Epidermal melanocyte (primary cell): ENCODE measurements at regions not wholly inside any gene's neighbourhood (a gene's known extent, or its start where the extent isn't known, plus 50 kb on each side); places are given as distances from the start of the nearest gene placed in this dataset.

Experiments used
- DNase-seq: peaks from one replicate; pipeline ENCODE4 v3.0.0; 2011; ENCODE audit warnings: low spot score; ENCODE audit not compliant: insufficient read length

DNA sequence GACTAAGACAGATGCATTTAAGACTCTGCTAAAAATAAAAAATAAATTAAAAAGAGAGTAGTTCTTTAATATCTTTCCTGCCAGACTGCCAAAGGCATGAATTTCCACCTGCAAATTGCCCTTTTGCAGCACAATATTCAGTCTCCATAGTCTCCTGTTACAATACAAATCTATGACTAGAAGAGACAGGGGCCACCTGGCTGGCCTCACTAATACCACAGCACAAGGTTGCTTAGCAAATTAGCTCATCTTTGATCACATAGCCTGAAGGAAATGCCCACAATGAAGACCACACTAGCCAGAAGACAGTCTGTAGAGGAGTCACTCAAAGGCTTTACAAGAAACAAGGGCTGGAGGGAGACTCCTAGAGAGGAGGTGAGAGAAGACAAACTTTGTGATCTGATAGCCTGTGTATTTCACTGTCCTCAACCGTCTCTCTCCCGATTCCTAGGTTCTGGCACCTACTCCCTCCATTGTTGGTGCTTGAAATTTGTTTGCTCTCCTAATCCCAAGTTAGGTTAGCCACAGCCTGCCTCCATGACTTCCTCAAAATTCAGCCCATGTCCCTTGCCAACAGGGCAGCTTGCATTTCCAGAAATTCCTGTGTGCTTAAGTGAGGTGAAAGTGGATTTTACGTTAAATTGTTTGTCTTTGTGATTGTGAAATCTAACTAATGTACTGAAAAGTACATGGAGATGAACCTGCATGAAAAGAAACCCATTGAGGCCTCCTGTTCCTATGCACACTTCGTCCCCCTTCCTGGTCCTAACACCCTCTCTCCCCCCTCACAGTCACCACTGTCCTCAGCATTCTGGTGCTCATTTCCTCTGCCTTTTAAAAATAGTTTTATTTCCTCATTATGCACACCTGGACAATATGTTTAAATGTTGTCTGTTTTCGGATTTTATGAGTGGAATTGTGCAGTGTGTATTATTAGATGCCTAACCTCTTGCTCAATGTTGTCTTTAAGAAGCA lies 88.7 kb upstream of the PLXNC1 start:
- no peak for DNase-seq

DNA sequence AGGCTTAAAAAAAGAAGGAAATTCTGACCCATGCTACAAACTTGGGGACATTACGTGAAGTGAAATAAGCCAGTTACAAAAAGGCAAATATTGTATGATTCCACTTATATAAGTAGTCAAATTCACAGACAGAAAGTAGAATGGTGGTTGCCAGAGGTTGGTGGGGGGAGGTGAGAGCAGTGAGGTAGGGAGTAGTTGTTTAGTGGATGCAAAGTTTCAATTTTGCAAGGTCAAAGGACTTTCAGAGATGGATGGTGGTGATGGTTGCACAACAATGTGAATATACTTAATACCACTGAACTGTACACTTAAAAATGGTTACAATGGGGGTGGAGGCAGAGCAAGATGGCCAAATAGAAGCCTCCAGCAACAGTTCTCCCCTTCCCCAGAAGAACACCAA lies 86.2 kb upstream of the PLXNC1 start:
- no peak for DNase-seq

GRCh38 chr12:94062796-94063635 lies 85.4 kb upstream of the PLXNC1 start:
- no peak for DNase-seq

- no peak for DNase-seq
These were observed 77.9 kb upstream of the PLXNC1 start for GRCh38 chr12:94070520-94070919.

DNA sequence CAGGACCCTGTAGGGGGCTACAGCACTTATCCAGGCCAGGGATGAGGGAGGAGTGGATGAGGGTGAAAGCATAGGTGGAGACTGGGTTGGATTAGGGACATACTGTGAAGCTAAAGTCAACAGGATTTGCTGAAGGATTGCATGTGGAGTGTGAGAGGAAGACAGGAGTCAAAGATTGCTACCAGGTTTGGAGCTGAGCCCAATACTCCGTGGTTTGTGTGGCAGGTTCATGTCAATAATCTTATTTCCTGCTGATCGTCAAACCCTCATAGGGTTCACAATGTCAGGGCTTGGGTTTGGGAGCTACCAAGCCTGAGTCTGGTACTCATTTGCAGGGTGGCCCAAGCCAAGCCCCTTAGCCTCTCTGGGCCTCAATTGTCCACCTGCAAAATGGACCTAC lies 77.1 kb upstream of the PLXNC1 start:
- no peak for DNase-seq

GRCh38 chr12:94073441-94074051 lies 74.8 kb upstream of the PLXNC1 start:
- no peak for DNase-seq

DNA sequence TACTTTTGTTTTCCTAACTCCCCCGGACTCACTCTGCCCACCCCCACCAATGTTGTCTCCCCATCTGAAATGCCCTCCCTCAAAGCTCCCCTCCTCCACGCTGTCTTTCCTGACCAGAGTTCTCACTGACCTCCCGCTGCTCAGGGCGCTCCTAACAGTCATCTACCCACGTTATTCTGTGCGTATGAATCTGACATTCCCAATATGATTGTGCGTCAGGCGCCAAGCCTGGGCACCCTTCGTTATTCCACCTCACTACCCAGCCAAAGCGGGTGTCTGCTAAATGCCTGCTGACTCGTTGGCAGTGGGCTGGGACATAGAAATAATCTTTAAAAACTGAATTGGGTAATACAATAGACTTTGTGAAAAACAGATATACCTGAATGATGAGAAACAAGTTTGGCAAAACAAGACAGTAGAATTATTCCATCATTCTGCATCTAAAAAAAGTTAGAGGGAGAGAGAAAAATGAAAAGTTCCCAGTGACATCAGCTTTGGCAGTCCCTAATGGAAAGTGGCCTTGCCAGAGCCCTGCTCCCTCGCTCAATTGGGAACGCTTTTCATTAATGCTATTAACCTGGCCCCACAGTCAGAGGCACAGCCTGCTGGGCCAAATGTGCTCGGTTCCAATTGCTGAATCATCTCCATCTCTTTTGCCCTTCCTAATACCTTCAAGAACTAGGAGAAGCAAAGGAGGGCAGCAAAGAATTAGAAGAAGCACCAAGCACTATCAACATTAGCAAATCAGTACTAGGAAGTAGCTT lies 74.0 kb upstream of the PLXNC1 start:
- DNase-seq, result no peak

GRCh38 chr12:94074980-94075629 lies 73.3 kb upstream of the PLXNC1 start:
- peak; percentile 88 for DNase-seq

GRCh38 chr12:94077209-94077608 lies 71.2 kb upstream of the PLXNC1 start:
- DNase-seq, result no peak

DNA sequence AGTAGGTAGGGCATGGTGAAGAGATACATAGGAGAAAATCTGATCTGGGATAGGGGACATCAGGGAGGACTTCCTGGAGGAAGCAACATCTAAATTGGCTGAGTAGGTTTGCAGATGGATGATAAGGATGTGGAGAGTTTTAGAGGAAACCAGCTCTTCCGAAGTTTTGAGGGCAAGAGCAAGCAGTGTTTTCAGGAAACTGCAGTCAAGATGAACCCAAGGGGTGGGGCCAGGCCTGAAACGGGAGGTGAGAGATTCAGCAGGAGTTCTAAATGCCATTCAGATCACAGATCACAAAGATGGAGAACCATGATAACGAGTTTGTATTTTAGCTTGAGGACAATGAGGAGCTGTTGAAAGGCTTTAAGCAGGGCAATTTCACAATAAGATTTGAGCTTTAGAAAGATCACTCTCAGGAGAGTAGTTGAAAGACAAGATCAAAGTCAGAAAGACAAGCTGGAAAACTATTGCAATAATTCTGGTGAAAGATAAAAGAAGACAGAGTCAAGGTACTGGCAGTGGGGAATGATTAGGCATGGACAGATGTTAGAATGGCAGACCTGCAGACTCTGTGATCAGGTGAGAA lies 70.1 kb upstream of the PLXNC1 start:
- DNase-seq, result no peak

- DNase-seq, result no peak
These were observed 69.5 kb upstream of the PLXNC1 start for GRCh38 chr12:94078736-94079509.

DNA sequence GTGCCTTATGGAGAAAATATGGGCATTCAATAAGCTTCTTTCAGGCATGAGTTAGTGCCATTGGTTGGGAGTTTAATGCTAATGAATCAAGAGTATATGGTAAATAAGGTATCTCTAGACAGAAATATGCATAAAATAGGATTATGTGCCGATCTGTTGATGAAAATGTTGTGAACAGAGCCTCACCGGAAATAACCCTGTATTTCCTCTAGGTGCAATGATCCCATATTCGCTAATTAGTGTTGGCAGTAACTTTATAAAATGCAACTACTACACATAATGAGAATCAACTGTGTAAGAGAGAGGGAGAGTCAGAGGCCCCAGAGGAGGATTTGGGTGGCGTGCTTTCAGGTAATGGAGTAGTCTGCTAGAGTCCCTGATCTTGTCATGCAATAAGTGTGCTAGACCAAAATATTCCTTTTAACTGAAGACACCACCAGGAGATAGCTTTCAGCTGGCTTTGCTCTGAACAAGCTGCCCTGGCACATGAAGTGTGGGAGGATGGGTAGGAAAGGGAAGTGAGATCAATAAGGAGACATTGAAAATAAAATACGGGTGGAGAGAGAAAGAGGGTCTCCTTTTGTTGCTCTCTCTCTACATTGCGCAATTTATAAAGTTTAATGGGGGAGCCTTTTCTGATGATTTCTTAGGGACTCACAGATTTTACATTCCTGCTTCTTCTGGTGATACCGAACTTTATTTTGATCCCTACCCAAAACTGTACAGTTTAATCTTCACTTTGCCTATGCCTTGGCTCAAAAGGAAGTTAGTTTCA lies 68.6 kb upstream of the PLXNC1 start:
- no peak for DNase-seq

- DNase-seq, result no peak
These were observed 67.9 kb upstream of the PLXNC1 start for GRCh38 chr12:94080341-94081009.

DNA sequence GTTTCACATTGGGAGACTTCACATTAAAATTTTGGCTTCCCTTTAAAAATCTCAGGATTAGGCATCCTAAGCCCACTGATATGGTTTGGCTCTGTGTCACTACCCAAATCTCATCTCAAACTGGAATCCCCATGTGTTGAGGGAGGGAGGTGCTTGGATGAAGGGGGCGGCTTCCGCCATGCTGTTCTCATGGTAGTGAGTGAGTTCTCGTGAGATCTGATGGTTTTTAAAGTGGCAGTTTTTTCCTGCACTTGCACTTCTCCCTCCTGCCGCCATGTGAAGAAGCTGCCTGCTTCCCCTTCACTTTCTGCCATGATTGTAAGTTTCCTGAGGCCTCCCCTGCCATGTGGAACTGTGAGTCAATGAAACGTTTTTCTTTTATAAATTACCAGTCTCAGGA lies 65.7 kb upstream of the PLXNC1 start:
- DNase-seq, result no peak

DNA sequence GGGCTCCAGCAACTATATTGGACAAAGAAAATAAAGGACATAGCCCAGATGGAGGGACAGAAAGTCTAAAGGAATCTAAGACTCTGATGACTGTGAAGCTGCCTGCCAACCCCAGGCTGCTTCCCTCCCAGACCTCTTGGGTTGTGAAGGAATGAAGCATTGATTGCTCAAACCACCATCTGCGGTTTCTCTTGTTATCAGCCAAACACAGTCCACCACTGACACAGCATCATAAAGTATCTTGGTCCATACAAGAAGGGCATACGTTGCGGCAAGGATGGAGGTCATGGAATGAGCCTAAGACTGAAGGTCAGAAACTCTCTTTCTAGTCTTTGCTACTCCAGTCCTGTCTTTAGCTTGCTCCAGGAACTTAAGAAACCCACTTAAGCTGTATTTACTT lies 58.5 kb upstream of the PLXNC1 start:
- no peak for DNase-seq

- no peak for DNase-seq
These were observed 56.8 kb upstream of the PLXNC1 start for GRCh38 chr12:94091624-94092023.

GRCh38 chr12:94092516-94093241 lies 55.7 kb upstream of the PLXNC1 start:
- no peak for DNase-seq
